ENCODE measurements at regions not wholly inside any gene's neighbourhood (a gene's known extent, or its start where the extent isn't known, plus 50 kb on each side); places are given as distances from the start of the nearest gene placed in this dataset.

DNA sequence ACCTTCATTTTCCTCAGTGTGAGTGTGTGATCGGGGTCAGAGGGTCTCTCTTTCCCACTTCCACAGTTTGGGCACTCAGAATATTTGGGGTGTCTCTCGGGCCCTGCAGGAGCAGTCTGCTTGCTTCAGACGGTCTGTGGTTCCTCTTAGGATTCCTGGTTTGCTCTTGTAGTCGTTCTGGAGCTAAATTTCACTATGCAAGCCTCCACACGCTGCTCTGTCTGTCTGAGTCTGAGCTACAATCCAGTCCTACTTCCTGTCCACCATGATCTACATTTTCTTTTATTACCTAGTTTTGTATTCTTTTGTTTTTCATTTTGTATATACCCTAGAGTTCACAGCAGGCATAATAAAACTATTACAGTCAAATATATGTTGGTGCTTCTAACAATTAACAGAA, 1967.3 kb upstream of the NUDT12 start:
- no peak for DNase-seq (ENCODE audit: low read depth, low spot score)
- FAIRE-seq: no peak
- dilution Hi-C loops (cut with MboI; ENCODE audit: extremely low pct_ligation_motif_present, low sequenced_read_pairs): no loop called here

GRCh38 chr5:105508519-105508918, 1945.9 kb upstream of the NUDT12 start:
- TF ChIP-seq CTCF (optimal IDR thresholded peaks at IDR 0.05 in 1 of 3, IDR thresholded peaks at IDR 0.05 in 1 of 3, conservative IDR thresholded peaks at IDR 0.05 in 1 of 3; ENCODE audit: extremely low read depth in 1 of 3, insufficient read depth in 2 of 3, low read length in 3 of 3): no peak
- TF ChIP-seq EZH2 (IDR thresholded peaks at IDR 0.05; ENCODE audit: low read length): no peak
- Histone ChIP-seq H3K9me1 (ENCODE audit: control insufficient read depth, extremely low read depth, insufficient read depth, low read length) (no peaks in the 10 kb centered on the region), H3K4me2 (ENCODE audit: control insufficient read depth, extremely low read depth, insufficient read depth, low read depth, low read length) (no peak overlapping the region), H3K79me2 (ENCODE audit: control insufficient read depth, insufficient read depth, low read length) (no peaks in the 10 kb centered on the region), H2AFZ (ENCODE audit: control insufficient read depth, low read length) (no peak overlapping the region), H3K36me3 (ENCODE audit: control insufficient read depth in 2 of 2, extremely low read depth in 1 of 2, insufficient read depth in 2 of 2, low read length in 2 of 2) (no peaks in the 10 kb centered on the region), H4K20me1 (ENCODE audit: control insufficient read depth, extremely low read depth, insufficient read depth, low read length) (no peaks in the 10 kb centered on the region), H3K4me3 (ENCODE audit: control insufficient read depth in 2 of 3, extremely low read depth in 1 of 3, insufficient read depth in 2 of 3, low read depth in 1 of 3, low read length in 3 of 3) (no peak overlapping the region), H3K9ac (ENCODE audit: control insufficient read depth, extremely low read depth, insufficient read depth, low read length) (no peak overlapping the region), H3K27me3 (ENCODE audit: control insufficient read depth, extremely low read depth, insufficient read depth, low read length) (no peaks in the 10 kb centered on the region), H3K4me1 (ENCODE audit: control insufficient read depth, extremely low read depth, insufficient read depth, low read length) (no peaks in the 10 kb centered on the region), H3K9me3 (ENCODE audit: control insufficient read depth, low read depth, low read length) (no peaks in the 10 kb centered on the region), H3K27ac (ENCODE audit: control insufficient read depth, insufficient read depth, low read length) (no peak overlapping the region)
- no peak for FAIRE-seq
- DNase-seq (ENCODE audit: low read depth, low spot score): no peak
- dilution Hi-C loops (cut with MboI; ENCODE audit: extremely low pct_ligation_motif_present, low sequenced_read_pairs): no loop called here

More for the DNA sequence above, 1967.3 kb upstream of the NUDT12 start:
- no peaks in the 10 kb centered on the region for H3K4me1 ChIP-seq (ENCODE audit: control insufficient read depth, extremely low read depth, insufficient read depth, low read length)
- H3K9me3 ChIP-seq (ENCODE audit: control insufficient read depth, low read depth, low read length): no peaks in the 10 kb centered on the region
- no peak for TF ChIP-seq CTCF (optimal IDR thresholded peaks at IDR 0.05 in 1 of 3, IDR thresholded peaks at IDR 0.05 in 1 of 3, conservative IDR thresholded peaks at IDR 0.05 in 1 of 3; ENCODE audit: extremely low read depth in 1 of 3, insufficient read depth in 2 of 3, low read length in 3 of 3)
- no peaks in the 10 kb centered on the region for H3K9me1 ChIP-seq (ENCODE audit: control insufficient read depth, extremely low read depth, insufficient read depth, low read length)
- H3K79me2 ChIP-seq (ENCODE audit: control insufficient read depth, insufficient read depth, low read length): no peaks in the 10 kb centered on the region
- H3K4me2 ChIP-seq (ENCODE audit: control insufficient read depth, extremely low read depth, insufficient read depth, low read depth, low read length): no peak overlapping the region
- no peaks in the 10 kb centered on the region for H4K20me1 ChIP-seq (ENCODE audit: control insufficient read depth, extremely low read depth, insufficient read depth, low read length)
- H3K9ac ChIP-seq (ENCODE audit: control insufficient read depth, extremely low read depth, insufficient read depth, low read length): no peak overlapping the region
- no peaks in the 10 kb centered on the region for H3K27me3 ChIP-seq (ENCODE audit: control insufficient read depth, extremely low read depth, insufficient read depth, low read length)
- H3K4me3 ChIP-seq (ENCODE audit: control insufficient read depth in 2 of 3, extremely low read depth in 1 of 3, insufficient read depth in 2 of 3, low read depth in 1 of 3, low read length in 3 of 3): no peak overlapping the region
- H2AFZ ChIP-seq (ENCODE audit: control insufficient read depth, low read length): no peak overlapping the region
- no peaks in the 10 kb centered on the region for H3K36me3 ChIP-seq (ENCODE audit: control insufficient read depth in 2 of 2, extremely low read depth in 1 of 2, insufficient read depth in 2 of 2, low read length in 2 of 2)
- H3K27ac ChIP-seq (ENCODE audit: control insufficient read depth, insufficient read depth, low read length): no peak overlapping the region
